GM21381 (cell line): ENCODE measurements at regions not wholly inside any gene's neighbourhood (a gene's known extent, or its start where the extent isn't known, plus 50 kb on each side); places are given as distances from the start of the nearest gene placed in this dataset.
"Not testable (repeated sequence)": the region's sequence is repeated elsewhere in the genome, so short reads cannot be mapped to it uniquely, and the experiment has no call there.

Experiments used
- ATAC-seq: cut with Tn5 transposase; IDR thresholded peaks from one replicate; pipeline ENCODE4 v1.9.1; 2021; ENCODE audit warnings: mild to moderate bottlenecking, moderate library complexity; ENCODE audit not compliant: unreplicated experiment

DNA sequence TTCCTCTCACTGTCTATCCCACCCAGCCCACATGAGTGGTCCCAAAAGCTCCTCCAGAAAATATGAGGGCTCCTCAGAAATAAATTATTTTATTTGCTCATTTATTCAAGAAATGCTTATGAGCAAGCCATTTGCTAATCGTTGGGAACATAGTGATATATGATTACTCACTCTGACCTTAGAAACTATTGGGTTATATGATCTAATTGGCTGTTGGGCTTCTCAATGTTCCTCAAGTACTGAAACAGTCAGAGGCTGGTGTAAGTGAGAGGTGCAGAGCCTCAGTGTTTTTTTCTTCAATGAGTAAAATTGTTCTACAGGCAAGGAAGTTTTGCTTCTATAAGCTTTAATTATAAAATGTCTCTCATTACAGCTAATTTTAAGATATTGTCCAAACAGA lies 893.8 kb upstream of the INTU start:
- ATAC-seq, result no peak

DNA sequence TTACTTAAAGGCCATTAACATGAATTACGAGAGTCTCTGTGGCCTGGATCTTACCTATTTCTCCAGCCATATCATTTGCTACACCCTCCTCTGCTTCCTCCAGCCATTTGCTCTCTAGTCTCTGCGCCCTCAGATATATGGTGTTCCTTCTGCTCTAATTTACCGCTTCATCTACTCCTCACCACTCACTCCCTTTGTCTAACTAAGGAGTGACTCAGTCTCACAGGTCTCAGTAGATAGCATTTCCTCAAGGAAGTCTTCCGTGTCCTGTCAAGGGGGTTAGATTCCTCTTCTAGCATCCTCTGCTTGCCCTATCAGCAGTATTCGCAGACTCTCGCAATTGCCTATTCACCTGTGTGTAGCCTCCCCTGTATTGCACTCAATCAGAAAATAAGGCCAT lies 892.1 kb upstream of the INTU start:
- ATAC-seq, result no peak

DNA sequence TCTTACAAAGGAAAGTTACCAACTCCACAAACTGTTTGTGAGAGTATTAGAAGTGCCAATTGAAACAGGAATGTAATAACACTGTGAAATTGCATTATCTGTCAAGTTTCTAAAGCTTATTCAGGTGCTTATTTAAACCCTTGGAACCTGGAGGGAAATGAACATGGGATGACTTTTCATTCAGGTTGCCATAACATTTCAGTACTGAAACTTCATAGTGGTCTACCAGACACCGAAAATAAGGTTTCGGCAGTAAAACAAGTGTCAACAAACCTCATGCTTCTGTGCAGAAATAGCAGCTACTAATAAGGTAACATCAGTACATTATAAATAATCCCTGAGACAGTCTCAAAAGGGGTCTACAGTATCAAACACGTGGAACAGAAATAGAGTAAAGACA lies 890.7 kb upstream of the INTU start:
- no peak for ATAC-seq

DNA sequence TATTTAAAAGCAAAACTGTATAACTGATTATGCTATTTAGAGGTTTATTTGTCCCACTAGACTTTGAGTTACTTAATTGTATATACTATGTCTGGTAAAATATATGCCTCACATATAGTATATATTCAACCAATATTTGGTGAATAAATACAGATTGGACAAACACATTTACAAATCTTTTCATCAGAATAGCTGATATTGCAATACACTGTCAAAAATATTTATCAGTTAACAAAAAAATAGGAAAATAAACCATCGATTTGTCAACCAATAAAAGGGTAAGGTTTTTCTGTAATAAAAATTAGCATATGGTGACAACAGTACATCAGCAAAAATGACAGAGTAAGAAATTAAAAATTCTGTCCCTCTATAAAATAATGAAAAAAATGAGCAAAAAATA lies 889.9 kb upstream of the INTU start:
- ATAC-seq, result no peak

DNA sequence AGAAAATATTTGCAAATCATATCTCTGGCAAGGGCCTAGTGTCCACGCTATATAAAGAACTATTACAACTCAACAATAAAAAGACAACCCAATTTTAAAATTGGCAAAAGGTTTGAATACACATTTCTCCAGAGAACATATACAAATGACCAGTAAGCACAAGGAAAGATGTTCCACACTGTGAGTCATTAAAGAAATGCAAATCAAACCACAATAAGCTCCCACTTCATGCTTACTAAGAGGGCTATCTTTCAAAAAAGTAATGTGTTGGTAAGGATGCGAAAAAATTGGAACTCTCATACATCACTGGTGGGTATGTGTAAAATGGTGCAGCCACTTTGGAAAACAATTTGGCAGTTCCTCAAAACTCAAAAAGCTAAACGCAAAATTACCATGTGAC lies 884.0 kb upstream of the INTU start:
- no peak for ATAC-seq

DNA sequence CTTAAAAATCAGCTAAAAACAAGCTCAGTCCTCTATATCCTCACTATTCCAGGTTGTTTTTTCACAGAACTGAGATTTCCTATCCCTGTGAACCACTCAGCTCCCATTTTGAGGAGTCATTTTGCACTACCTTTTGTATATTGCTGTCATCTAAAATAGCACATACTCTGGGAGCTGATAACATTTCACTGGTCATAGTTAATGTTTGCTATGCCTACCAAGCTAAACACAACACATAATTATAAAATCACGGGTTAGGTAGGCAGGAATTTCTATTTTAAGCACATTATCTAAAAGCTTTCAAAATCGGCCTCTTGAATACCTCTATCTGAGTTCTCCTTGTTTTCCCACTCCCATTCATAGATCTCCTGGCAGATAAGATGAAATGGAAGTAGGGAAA lies 882.0 kb upstream of the INTU start:
- no peak for ATAC-seq

DNA sequence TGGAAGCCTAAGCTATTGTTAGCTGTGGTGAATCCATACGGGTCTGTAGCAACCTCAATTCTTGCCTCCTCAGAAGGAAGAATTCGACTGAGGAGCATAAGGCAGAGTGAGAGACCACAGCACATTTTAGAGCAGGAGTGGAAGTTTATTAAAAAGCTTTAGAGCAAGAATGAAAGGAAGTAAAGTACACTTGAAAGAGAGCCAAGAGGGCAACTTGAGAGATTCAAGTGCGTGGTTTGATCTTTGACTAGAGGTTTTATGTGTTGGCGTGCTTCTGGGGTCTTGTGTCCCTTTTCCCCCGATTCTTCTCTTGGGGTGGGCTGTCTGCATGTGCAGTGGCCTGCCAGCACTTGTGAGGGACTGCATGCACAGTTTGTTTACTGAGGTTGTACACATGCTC lies 880.6 kb upstream of the INTU start:
- no peak for ATAC-seq

DNA sequence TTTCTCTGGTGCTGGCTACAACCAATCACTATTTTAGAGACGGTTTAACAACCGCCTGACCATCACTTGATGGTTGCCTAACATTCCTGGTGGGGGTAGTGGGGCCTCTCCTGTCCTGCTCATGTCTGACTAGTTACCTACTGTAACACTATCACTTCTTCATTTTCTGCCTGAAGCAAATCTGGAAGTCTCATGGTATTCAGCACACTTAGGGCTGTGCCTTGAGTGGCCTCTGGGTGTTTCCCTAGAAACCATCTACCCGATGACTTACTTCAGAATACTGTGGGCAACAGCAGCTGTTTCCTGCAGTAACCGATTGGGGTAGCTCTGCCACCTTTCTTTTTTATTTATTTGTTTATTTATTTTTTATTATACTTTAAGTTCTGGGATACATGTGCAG lies 880.1 kb upstream of the INTU start:
- ATAC-seq, result no peak

DNA sequence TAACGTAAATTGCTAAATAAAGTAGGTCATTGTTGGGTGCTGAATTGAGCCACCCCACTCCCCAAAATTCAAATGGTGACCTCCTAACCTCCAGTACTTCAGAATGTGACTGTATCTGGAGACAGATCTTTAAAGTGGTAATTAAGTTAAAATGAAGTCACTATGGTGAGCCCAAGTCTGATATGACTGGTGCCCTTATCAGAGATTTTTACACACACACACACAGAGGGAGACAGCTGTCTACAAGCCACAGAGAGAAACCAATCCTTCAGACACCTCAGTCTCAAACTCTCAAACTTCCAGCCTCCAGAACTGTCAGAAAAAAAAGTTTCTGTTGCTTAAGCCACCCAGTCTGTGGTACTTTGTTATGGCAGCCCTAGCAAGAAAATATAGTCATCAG lies 879.2 kb upstream of the INTU start:
- ATAC-seq, result no peak

DNA sequence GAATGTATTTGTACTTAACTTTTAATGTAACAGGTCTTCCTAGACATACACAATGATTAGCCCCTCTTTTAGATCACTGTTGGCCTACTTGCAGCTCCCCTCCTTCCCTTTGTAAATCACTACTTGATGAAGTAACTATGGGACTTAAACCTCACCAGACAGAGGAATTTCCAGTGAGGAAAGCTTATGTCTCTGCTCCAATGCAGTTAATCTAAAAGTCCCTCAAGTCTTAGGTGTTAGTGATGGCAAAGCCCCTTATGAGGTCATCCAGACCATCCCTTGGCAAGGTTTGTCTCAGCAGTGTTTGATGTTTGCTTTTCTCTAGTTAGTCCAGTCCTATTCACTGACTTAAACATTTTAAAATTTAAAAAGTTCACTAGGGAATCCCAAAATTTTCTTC lies 877.3 kb upstream of the INTU start:
- ATAC-seq, result no peak

DNA sequence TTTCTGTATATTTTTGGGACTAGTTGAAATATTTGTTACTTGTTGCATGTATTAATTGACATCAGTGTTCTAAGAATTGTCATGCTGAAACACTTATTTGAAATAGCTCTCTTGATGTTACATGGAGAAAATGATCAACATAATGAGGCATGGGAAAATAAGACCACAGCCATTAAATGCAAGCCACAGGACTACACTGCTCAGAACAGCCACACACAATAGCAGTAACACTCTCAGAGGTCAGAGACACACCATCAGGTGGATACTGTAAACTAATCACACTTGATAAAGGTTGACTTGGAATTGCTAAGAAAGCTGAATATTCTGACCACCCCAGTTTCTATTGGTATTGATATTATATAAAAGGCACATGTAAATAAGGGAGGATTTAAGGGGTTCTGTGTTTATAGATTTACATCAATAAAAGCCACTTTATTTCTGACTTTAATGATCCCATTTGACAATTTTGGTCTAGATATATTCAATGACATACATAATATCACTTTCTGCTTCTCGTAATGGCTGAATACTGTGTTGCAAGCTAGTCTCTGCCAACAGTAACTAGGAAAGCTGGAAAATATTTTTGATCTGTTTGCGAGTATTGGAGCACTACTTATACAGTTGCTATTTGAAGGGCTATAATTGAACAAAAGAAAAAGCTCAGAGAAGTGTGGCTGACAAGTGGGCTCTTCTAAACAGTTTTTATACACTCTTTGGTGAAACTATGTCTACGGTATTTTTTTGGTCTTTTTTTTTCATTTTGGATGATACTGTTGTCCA lies 876.5 kb upstream of the INTU start:
- ATAC-seq, result no peak

DNA sequence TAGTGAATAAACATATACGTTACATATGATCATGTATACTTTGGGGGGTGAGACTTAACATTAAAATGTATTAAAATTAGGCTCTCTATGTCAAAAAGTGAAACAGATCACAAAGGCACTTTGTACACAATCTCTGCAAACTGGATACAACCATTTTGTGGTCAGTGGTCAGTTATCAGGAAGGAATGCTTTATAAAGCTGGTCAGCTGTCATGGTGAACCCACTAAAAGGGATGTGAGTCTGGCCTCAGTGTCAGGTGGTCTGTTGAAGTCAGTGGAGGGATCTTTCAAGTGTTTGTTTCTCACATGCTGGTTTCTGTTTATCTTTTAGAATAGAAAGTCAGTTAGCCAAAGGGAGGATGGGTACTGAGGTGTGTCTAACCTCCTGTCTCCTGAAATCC lies 875.5 kb upstream of the INTU start:
- ATAC-seq, result no peak

DNA sequence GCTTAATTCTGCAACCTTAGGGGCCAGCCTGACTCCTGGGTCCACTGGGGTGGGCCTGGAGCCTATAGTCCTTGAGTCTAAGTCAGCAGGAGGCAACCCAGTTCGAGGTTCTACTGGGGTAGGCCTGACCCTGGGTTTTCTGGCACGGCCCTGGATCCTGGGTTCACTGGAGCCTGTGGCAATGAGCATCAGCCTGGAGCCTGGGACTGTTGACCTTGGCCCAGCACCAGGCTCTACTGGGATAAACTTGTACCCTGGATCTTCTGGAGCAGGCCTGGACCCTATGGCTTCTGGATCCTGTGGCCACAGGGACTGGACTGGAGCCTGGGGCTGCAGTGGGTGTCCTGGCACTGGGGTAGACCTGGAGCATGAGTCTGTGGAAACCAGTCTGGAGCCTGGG lies 874.3 kb upstream of the INTU start:
- no peak for ATAC-seq

DNA sequence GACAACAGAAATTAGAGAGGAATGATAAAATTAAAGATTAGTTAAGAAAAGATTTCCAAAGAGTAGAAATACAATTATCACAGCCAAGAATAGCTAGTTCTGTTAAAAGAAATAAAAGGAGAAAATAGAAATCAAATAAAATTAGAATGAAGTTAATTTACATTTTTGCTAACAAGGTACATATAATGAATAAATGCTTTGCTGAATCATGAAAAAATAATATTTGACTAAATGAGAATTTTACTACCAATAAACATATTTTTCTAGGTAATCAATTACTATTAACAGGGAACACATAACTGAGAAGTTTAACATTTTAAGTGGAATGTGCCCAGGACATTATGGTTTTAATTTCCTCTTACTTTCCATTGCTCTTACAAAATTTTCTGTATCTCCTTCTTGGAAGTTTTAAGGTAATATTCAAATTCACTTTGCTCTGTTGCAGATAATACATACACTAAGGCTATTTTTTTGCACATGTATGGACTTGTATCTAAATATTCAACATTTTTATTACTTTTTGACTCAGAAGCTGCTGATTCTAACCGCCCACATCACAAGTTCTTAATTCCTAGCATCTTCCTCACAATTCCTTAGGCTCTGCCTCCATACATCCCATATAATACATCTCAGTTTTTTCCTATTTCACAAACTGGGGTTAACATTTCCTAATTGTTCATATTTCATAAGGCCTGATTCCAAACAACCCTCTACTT lies 870.7 kb upstream of the INTU start:
- no peak for ATAC-seq

DNA sequence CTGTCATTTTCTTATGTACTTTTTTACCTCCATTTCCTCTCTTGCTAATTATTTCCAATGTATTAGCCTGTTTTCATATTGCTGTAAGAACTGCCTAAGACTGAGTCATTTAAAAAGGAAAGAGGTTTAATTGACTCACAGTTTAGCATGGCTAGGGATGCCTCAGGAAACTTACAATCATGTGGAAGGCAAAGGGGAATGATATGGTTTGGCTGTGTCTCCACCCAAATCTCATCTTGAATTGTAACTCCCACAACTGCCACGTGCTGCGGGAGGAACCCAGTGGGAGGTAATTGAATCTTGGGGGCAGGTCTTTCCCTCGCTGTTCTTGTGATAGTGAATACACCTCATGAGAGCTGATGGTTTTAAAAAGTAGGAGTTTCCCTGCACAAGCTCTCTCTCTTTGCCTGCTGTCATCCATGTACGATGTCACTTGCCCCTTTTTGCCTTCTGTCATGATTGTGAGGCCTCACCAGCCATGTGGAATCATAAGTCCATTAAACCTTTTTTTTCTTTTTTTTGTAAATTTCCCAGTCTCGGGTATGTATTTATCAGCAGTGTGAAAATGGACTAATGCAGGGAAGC lies 870.0 kb upstream of the INTU start:
- ATAC-seq, result no peak

DNA sequence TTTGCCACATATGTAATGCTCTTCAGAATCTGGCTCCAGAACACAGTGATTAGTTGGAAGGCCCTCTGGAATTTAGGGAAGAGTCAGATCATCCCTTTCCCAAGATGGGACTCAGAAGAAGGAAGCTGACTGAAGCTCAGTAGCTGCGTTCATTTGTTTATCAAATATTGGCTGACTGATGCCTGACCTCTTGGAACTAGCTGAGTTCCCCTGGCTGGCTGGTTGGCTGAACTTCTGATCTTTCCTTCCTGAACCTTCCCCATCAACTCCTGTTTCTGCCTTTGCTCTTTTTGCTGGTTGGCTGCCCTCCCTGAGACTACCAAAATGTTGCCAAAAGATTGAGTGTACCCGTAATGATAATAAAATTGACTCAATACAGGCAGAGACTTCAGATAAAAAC lies 866.5 kb upstream of the INTU start:
- no peak for ATAC-seq

DNA sequence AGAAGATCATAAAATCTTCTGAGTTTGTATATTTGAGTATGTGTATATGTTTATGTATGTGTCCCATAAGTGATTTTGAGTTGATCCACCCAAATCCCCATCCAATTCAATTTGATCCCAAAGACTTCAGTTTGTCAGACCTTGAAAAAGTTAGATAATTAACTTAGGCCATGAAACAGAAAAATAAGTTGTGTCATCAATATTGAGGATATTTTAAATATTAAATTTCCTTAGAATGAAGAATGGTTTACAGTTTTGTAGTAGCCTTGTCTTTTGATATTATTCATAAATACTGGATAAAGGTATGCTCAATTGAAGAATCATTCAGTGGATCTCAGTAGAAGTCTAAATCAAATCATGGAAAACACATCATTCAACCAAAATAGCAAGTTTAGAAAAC lies 864.4 kb upstream of the INTU start:
- no peak for ATAC-seq

DNA sequence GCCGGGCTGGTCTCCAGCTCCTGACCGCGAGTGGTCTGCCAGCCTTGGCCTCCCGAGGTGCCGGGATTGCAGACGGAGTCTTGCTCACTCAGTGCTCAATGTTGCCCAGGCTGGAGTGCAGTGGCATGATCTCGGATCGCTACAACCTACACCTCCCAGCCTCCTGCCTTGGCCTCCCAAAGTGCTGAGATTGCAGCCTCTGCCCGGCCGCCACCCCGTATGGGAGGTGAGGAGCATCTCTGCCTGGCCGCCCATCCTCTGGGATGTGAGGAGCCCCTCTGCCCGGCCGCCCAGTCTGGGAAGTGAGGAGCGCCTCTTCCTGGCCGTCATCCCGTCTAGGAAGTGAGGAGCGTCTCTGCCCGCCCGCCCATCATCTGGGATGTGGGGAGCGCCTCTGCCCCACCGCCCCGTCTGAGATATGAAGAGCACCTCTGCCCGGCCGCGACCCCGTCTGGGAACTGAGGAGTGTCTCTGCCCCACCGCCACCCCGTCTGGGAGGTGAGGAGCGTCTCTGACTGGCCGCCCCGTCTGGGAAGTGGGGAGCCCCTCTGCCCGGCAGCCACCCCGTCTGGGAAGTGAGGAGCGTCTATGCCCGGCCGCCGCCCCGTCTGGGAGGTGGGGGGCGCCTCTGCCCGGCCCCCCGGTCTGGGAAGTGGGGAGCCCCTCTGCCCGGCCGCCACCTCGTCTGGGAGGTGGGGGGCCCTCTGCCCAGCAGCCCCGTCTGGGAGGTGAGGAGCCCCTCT lies 861.8 kb upstream of the INTU start:
- not testable (repeated sequence) for ATAC-seq

DNA sequence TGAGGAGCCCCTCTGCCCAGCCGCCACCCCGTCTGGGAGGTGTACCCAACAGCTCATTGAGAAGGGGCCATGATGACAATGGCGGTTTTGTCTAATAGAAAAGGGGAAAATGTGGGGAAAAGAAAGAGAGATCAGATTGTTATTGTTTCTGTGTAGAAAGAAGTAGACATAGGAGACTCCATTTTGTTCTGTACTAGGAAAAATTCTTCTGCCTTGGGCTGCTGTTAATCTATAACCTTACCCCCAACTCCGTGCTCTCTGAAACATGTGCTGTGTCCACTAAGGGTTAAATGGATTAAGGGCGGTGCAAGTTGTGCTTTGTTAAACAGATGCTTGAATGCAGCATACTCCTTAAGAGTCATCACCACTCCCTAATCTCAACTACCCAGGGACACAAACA lies 861.1 kb upstream of the INTU start:
- ATAC-seq, result not testable (repeated sequence)

DNA sequence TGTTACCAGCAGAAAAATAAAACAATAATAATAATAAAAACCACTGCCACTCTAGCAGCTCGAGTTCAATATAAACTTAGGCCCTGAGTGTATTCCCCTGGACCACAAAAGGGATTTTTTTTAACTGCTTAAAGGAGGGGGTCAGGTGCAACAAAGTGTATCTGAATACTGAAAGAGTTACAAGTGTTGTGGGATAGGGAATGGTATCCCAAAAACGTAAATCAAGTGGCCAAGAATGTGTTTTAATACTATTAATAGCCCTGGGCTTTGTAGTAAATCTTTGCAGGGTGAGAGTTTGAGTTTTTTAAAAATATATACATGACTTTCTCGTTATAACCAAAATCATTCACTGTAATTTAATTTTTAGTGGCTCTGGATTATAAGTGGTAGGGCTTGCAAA lies 860.1 kb upstream of the INTU start:
- ATAC-seq, result no peak

DNA sequence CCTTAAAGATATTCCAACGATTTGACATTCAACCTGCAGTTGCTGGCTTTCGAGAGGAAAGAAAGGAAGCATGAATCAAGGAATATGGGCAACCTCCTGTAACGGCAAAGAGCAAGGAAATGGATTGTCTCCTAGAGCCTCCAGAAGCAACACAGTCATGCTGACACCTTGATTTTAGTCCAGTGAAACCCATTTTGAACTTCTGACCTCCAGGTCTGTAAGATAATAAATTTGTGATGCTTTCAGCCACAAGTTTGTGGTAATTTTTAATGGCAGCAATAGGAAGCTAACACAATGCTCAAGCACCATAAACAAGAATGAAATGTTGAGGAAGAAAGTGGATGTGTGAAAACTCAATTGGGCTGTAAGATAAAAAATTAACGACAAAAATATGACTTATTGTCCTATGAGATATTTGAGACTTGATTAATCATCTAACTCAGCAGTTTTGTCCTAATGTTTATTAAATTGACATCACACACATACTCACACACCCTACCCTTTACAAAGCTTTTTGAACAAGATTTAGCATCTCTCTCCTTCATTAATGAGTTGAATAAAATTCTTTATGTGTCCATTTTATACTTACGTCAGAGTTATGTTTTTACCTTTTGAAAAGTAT lies 857.2 kb upstream of the INTU start:
- ATAC-seq, result no peak
